Stomach (tissue), 8 donors: ENCODE measurements at regions not wholly inside any gene's neighbourhood (a gene's known extent, or its start where the extent isn't known, plus 50 kb on each side); places are given as distances from the start of the nearest gene placed in this dataset.

ENCODE experiments used
- DNase-seq, 2 donors: peaks; one replicate each; pipeline versions ENCODE4 v3.0.0 to v3.0.0-alpha.2; 2013 to 2019
- H3K27ac ChIP-seq, 5 donors: fragments of 200-600 bp in 4 of 5; sonication (generic) in 4 of 5; one replicate each; pipeline ENCODE4 v1.5.1; 2013 to 2019; ENCODE audit warnings: mild to moderate bottlenecking in 1 of 5, moderate library complexity in 1 of 5
- H3K27me3 ChIP-seq, 3 donors: fragments of 200-600 bp; sonication (generic); one replicate each; pipeline ENCODE4 v1.5.1; 2017 to 2019; ENCODE audit warnings: mixed run types in 1 of 3
- H3K36me3 ChIP-seq, 4 donors: fragments of 200-600 bp; sonication (generic); 1 replicate in 3 of 4; 2 replicates in 1 of 4; pipeline ENCODE4 v1.5.1; 2016 to 2019
- H3K4me1 ChIP-seq, 4 donors: fragments of 200-600 bp; sonication (generic); one replicate each; pipeline ENCODE4 v1.5.1; 2016 to 2019
- H3K4me3 ChIP-seq, 4 donors: fragments of 200-600 bp; sonication (generic) in 3 of 4; one replicate each; pipeline ENCODE4 v1.5.1; 2016 to 2019; ENCODE audit warnings: mild to moderate bottlenecking in 1 of 4
- H3K9me3 ChIP-seq, 4 donors: fragments of 200-600 bp; sonication (generic); one replicate each; pipeline ENCODE4 v1.5.1; 2016 to 2019
- CTCF ChIP-seq, 7 experiments: fragments of 450-650 bp in 4 of 7; fragments of 200-600 bp in 3 of 7; sonication (generic) in 3 of 7; IDR thresholded peaks; one replicate each; pipeline ENCODE4 v1.5.1; 2016 to 2019; ENCODE audit warnings: antibody characterized with exemption in 7 of 7, control low read depth in 2 of 7, mild to moderate bottlenecking in 1 of 7
- EP300 ChIP-seq: sonication (generic); formaldehyde crosslinking; IDR thresholded peaks from one replicate; pipeline ENCODE4 v1.6.1; 2017; ENCODE audit warnings: antibody characterized with exemption
- POLR2A ChIP-seq, 4 donors: fragments of 450-650 bp; IDR thresholded peaks; one replicate each; pipeline ENCODE4 v1.6.1; 2016; ENCODE audit warnings: antibody characterized with exemption in 4 of 4, control low read depth in 2 of 4, mild to moderate bottlenecking in 1 of 4, moderate library complexity in 1 of 4
- POLR2AphosphoS5 ChIP-seq, 3 donors: sonication (generic); formaldehyde crosslinking; IDR thresholded peaks; one replicate each; pipeline ENCODE4 v1.6.1; 2016; ENCODE audit warnings: antibody characterized with exemption in 3 of 3
- WGBS, 5 donors: extraction: QIAGEN DNeasy Blood & Tissue Kit in 3 of 5; methylation state at CpG; one replicate each; pipeline versions ENCODE4 v1.1.5 to v1.1.7; 2013 to 2018; 5-methylcytosine and 5-hydroxymethylcytosine counted together
- intact Hi-C: fragments of 100-400 bp; cut with DNase I; formaldehyde crosslinking; loops from one replicate; pipeline ENCODE4 v1.15.1; 2023; ENCODE audit warnings: low total_unique reads
- donor health status: healthy with polysubstance abuse.
- donor health status: Bipolar disorder and iron deficiency.
- donor health status: healthy.

- Histone ChIP-seq H3K27ac (no peak overlapping the region), H3K9me3 (no peaks in the 10 kb centered on the region), H3K4me3 (no peak overlapping the region), H3K36me3 (no peaks in the 10 kb centered on the region), H3K27me3 (no peaks in the 10 kb centered on the region), H3K4me1 (no peaks in the 10 kb centered on the region)
- TF ChIP-seq POLR2AphosphoS5 (IDR thresholded peaks at IDR 0.05) (no peak), EP300 (no peak), POLR2A (IDR thresholded peaks at IDR 0.05) (no peak), CTCF (IDR thresholded peaks at IDR 0.05) (no peak)
- WGBS, 5 donors: 53 to 80% (median 61%) methylated on average over 5 of the region's 5 CpGs
- intact Hi-C loops: no loop called here
- DNase-seq: no peak
Observed at GRCh38 chr2:223270548-223270947, 218.6 kb downstream of the KCNE4 start.

- no peaks in the 10 kb centered on the region for H3K4me1 ChIP-seq
- no peak for TF ChIP-seq EP300
- no peak for TF ChIP-seq CTCF (IDR thresholded peaks at IDR 0.05)
- no peak for TF ChIP-seq POLR2A (IDR thresholded peaks at IDR 0.05)
- no peak for TF ChIP-seq POLR2AphosphoS5 (IDR thresholded peaks at IDR 0.05)
- no peak overlapping the region for H3K27ac ChIP-seq
- H3K36me3 ChIP-seq: no peaks in the 10 kb centered on the region
- intact Hi-C loops: no loop called here
- DNase-seq: no peak
- H3K9me3 ChIP-seq: no peaks in the 10 kb centered on the region
- no peaks in the 10 kb centered on the region for H3K27me3 ChIP-seq
- no peak overlapping the region for H3K4me3 ChIP-seq
Observed at GRCh38 chr2:223273995-223274394, 222.0 kb downstream of the KCNE4 start.

GRCh38 chr2:223282221-223282620 is 230.2 kb downstream of the KCNE4 start:
- intact Hi-C loops: no loop called here
- TF ChIP-seq EP300 (no peak), POLR2A (IDR thresholded peaks at IDR 0.05) (no peak), POLR2AphosphoS5 (IDR thresholded peaks at IDR 0.05) (no peak), CTCF (IDR thresholded peaks at IDR 0.05) (no peak)
- Histone ChIP-seq H3K27ac (no peak overlapping the region), H3K36me3 (no peaks in the 10 kb centered on the region), H3K4me3 (no peak overlapping the region), H3K9me3 (peaks cover 0 to 4% (median 0%) of the 10 kb centered on the region in 4 donors), H3K27me3 (no peaks in the 10 kb centered on the region), H3K4me1 (no peaks in the 10 kb centered on the region)
- DNase-seq: no peak

- Histone ChIP-seq H3K36me3 (no peaks in the 10 kb centered on the region), H3K4me1 (no peaks in the 10 kb centered on the region), H3K27ac (no peak overlapping the region), H3K27me3 (no peaks in the 10 kb centered on the region), H3K9me3 (peaks cover 0 to 4% (median 0%) of the 10 kb centered on the region in 4 donors), H3K4me3 (no peak overlapping the region)
- 71 to 79% (median 75%) methylated on average over 2 of the region's 2 CpGs for WGBS, 5 donors
- no peak for TF ChIP-seq POLR2A (IDR thresholded peaks at IDR 0.05)
- no peak for TF ChIP-seq CTCF (IDR thresholded peaks at IDR 0.05)
- TF ChIP-seq EP300: no peak
- no peak for TF ChIP-seq POLR2AphosphoS5 (IDR thresholded peaks at IDR 0.05)
- intact Hi-C loops: no loop called here
- DNase-seq: no peak
Observed at GRCh38 chr2:223283329-223283728, 231.3 kb downstream of the KCNE4 start.

- Histone ChIP-seq H3K27ac (no peak overlapping the region), H3K27me3 (no peaks in the 10 kb centered on the region), H3K4me3 (no peak overlapping the region), H3K4me1 (no peaks in the 10 kb centered on the region), H3K36me3 (no peaks in the 10 kb centered on the region), H3K9me3 (peaks cover 0 to 4% (median 0%) of the 10 kb centered on the region in 4 donors)
- TF ChIP-seq CTCF (IDR thresholded peaks at IDR 0.05) (no peak), EP300 (no peak), POLR2A (IDR thresholded peaks at IDR 0.05) (no peak), POLR2AphosphoS5 (IDR thresholded peaks at IDR 0.05) (no peak)
- intact Hi-C loops: no loop called here
- DNase-seq: no peak
Observed at GRCh38 chr2:223283771-223284170, 231.8 kb downstream of the KCNE4 start.
